ENCODE measurements at regions not wholly inside any gene's neighbourhood (a gene's known extent, or its start where the extent isn't known, plus 50 kb on each side); places are given as distances from the start of the nearest gene placed in this dataset.

- Histone ChIP-seq H3K4me1 (no peaks in the 10 kb centered on the region), H3K9me3 (no peaks in the 10 kb centered on the region), H3K4me3 (no peak overlapping the region), H3K27ac (no peak overlapping the region), H3K27me3 (no peaks in the 10 kb centered on the region), H3K36me3 (replicated peaks in 1 of 2; ENCODE audit: insufficient read depth in 1 of 2, low read depth in 2 of 2) (no peaks in the 10 kb centered on the region)
- 46 to 64% methylated on average over 3 of the region's 3 CpGs for WGBS, 2 donors
- intact Hi-C loops (cut with DNase I): no loop called here
- ATAC-seq (no peak), DNase-seq (no peak)
- TF ChIP-seq POLR2A (IDR thresholded peaks at IDR 0.05) (no peak), CTCF (IDR thresholded peaks at IDR 0.05) (no peak)
These were observed 793.2 kb downstream of the PLA2G4A start for GRCh38 chr1:187621951-187622350.

- TF ChIP-seq CTCF (IDR thresholded peaks at IDR 0.05) (no peak), POLR2A (IDR thresholded peaks at IDR 0.05) (no peak)
- H3K27ac ChIP-seq: no peak overlapping the region
- intact Hi-C loops (cut with DNase I): no loop called here
- no peaks in the 10 kb centered on the region for H3K9me3 ChIP-seq
- DNase-seq (no peak), ATAC-seq (no peak)
- no peak overlapping the region for H3K4me3 ChIP-seq
- 32 to 50% methylated on average over 1 of the region's 1 CpG for WGBS, 2 donors
- no peaks in the 10 kb centered on the region for H3K36me3 ChIP-seq (replicated peaks in 1 of 2; ENCODE audit: insufficient read depth in 1 of 2, low read depth in 2 of 2)
- no peaks in the 10 kb centered on the region for H3K27me3 ChIP-seq
- no peaks in the 10 kb centered on the region for H3K4me1 ChIP-seq
These were observed 793.8 kb downstream of the PLA2G4A start for GRCh38 chr1:187622545-187622944.

- no peaks in the 10 kb centered on the region for H3K27me3 ChIP-seq
- peaks cover 0 to under 1% (median 0%) of the 10 kb centered on the region in 3 donors for H3K9me3 ChIP-seq
- DNase-seq (no peak), ATAC-seq (no peak)
- H3K4me1 ChIP-seq: no peaks in the 10 kb centered on the region
- no peak overlapping the region for H3K27ac ChIP-seq
- WGBS, 2 donors: 73 to 75% methylated on average over 2 of the region's 2 CpGs
- intact Hi-C loops (cut with DNase I): no loop called here
- TF ChIP-seq CTCF (IDR thresholded peaks at IDR 0.05) (no peak), POLR2A (IDR thresholded peaks at IDR 0.05) (no peak)
- no peak overlapping the region for H3K4me3 ChIP-seq
- no peaks in the 10 kb centered on the region for H3K36me3 ChIP-seq (replicated peaks in 1 of 2; ENCODE audit: insufficient read depth in 1 of 2, low read depth in 2 of 2)
These were observed 796.2 kb downstream of the PLA2G4A start for GRCh38 chr1:187624812-187625545.

GRCh38 chr1:187626056-187626455 lies 797.3 kb downstream of the PLA2G4A start:
- Histone ChIP-seq H3K4me3 (no peak overlapping the region), H3K4me1 (no peaks in the 10 kb centered on the region), H3K27ac (no peak overlapping the region), H3K27me3 (no peaks in the 10 kb centered on the region), H3K36me3 (replicated peaks in 1 of 2; ENCODE audit: insufficient read depth in 1 of 2, low read depth in 2 of 2) (no peaks in the 10 kb centered on the region), H3K9me3 (peaks cover 0 to 7% (median 0%) of the 10 kb centered on the region in 3 donors)
- DNase-seq (no peak), ATAC-seq (no peak)
- intact Hi-C loops (cut with DNase I): no loop called here
- TF ChIP-seq POLR2A (IDR thresholded peaks at IDR 0.05): no peak
- no peak for TF ChIP-seq CTCF (IDR thresholded peaks at IDR 0.05)
- 48 to 58% methylated on average over 5 of the region's 5 CpGs for WGBS, 2 donors

- 83 to 93% methylated on average over 2 of the region's 2 CpGs for WGBS, 2 donors
- Histone ChIP-seq H3K27ac (no peak overlapping the region), H3K4me1 (no peaks in the 10 kb centered on the region), H3K27me3 (no peaks in the 10 kb centered on the region), H3K4me3 (no peak overlapping the region), H3K9me3 (peaks cover 0 to 7% (median 0%) of the 10 kb centered on the region in 3 donors), H3K36me3 (replicated peaks in 1 of 2; ENCODE audit: insufficient read depth in 1 of 2, low read depth in 2 of 2) (no peaks in the 10 kb centered on the region)
- ATAC-seq (no peak), DNase-seq (no peak)
- intact Hi-C loops (cut with DNase I): no loop called here
- TF ChIP-seq POLR2A (IDR thresholded peaks at IDR 0.05) (no peak), CTCF (IDR thresholded peaks at IDR 0.05) (no peak)
These were observed 798.8 kb downstream of the PLA2G4A start for GRCh38 chr1:187627516-187627915.

Measured in body of pancreas (tissue), 4 donors.